Stimulated activated CD4-positive, alpha-beta T cell treated with anti-CD3 and anti-CD28 coated beads, Interleukin-15, amount 100 ng/mL, for 1 hour (primary cell): ENCODE measurements at regions not wholly inside any gene's neighbourhood (a gene's known extent, or its start where the extent isn't known, plus 50 kb on each side); places are given as distances from the start of the nearest gene placed in this dataset.
A peak's percentile ranks its signal among the peaks of the same experiment; 100 is the strongest.

Source experiments
- DNase-seq, 2 donors: peaks; one replicate each; pipeline ENCODE4 v3.0.0-alpha.2; 2020; ENCODE audit warnings: low read depth in 1 of 2, low spot score in 1 of 2

- no peak for DNase-seq
These were observed 119.1 kb downstream of the RPS29 start for GRCh38 chr14:49467091-49467490.

GRCh38 chr14:49464885-49465284 is 121.3 kb downstream of the RPS29 start:
- no peak for DNase-seq

DNA sequence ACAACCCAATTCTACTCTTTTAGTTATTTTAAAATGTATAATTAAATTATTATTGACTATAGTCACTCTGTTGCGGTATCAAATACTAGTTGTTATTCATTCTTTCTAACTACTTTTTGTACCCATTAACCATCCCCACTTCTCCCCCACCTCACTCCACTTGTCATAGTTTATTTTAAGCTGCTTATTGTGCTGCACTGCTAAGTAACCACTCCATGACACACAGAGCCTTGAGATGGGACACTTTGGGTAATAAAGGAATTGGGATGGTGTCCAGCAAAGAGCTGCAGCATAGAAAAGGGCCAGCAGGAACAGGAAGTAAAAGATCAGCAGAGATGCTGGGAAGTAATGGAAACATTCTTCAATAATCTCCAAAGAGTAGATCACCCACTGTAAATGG is 123.0 kb downstream of the RPS29 start:
- DNase-seq, result no peak

DNA sequence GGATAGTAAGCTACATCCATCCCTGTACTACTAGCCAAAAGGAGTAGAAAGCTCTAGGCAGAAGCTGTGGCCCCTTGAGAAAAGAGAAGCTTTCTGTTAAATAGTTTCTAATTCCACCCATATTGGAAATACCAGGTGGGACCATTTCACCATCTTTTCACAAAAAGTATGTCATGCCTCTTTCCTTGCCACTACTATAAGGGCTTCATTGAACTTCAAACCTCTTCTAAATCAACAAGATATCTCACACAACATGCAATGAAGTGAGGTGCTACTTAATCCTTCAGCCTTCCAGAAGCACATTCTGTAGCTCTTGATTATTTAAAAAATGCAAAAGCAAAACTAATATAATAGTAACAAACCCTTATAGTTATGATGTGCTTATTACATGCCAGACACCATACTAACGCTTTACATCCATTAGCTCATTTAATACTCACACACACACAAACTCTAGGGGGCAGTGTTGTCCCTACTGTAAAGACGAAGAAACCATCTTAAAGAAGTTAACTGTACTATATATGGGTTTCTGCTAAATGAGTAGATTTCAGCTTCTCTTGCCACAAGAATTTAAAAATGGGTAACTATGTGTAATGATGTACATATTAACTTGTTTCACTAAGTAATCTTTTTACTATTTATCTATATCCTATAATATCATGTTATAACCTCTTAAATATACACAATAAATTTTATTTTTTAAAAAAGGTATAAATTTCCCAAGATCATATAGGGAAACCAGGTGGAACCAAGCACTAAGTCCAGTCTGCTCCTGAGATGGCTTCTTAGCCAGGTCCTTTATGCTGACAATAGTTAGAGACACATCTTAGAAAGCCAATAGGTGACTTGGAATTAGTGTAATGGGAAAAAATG is 124.4 kb downstream of the RPS29 start:
- DNase-seq, result peak in 1 of 2 donors; percentile 19

DNA sequence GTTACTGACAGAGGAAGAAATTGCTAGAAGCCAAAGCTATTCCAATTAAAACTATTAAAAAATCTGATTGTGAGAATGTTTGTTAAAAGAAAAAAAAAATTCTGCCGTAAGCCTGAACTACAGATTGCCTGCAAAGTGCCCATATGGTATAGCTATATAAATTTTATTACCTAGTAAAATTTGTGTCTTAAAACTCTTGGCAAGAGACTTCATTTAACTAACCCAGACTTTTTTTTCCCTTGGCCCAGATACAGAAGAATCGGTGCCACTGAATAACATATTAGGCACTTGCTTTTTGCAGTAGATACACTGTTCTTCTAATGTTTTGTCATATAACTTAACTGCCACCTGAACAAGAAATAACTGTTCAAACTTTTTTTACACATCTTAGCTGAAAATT is 125.5 kb downstream of the RPS29 start:
- DNase-seq, result no peak

GRCh38 chr14:49456589-49456988 is 129.6 kb downstream of the RPS29 start:
- DNase-seq, result no peak

DNA sequence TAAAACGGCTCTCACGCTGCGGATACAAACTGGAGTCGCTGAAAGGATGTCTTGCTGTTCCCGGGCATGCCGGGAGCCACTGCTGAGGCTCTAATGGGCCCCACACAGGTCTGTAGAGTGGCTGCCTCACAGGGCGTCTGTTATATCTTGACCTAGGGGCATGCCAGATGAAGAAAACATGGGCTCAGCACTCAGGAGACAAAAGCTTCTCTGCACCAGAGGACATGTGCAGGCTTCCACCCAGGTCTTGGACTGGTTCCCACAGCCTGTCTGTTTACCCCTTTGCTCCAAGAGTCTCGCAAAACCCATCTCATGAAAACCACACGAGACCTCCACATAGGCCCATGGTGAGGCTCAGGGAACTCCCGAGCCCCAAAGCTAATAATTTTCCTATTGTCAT is 134.2 kb downstream of the RPS29 start:
- DNase-seq, result no peak

GRCh38 chr14:49449749-49450148 is 136.4 kb downstream of the RPS29 start:
- DNase-seq, result no peak

DNA sequence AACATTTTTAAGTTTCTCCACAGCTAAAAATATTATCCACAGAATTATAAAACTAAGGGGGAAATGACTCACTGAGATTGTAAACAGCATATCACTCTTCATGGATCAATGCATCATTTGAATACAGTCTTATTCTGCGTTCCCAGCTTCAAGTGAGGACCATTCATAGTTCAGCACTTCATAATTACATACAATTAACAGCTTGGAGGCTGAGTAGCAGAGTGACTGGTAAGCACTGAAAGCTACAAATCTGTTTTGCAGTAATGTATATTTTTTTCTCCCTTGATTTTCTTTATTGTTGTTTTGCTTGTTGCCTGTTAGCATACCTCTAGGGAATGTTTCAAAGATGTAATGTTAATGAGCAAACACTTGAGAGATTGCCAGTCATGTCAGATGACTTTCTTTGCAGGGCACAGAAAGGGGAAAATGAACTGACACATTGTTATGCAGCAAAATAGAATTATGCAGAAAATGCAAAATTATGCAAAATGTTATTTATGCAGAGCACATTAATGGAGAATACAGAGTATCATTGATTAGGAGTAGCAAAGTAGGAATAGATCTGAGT is 138.6 kb downstream of the RPS29 start:
- no peak for DNase-seq

DNA sequence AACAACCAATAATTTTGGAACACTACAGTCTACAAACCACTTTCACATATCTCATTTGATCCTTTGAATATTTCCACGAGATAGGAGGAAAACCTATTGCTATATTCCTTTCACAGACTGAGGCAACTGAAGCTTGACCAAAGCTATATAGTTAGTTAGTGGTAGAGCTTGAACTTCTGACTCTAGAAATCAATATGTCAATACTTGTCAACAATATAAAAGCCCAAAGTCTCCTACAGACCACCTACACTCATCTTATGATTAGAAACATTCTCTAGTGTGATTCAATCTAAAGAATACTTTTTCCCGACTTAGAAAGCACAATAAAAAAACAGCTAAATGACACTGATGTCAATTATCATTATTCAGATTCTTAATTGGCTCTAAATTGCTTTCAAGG is 139.4 kb downstream of the RPS29 start:
- no peak for DNase-seq

DNA sequence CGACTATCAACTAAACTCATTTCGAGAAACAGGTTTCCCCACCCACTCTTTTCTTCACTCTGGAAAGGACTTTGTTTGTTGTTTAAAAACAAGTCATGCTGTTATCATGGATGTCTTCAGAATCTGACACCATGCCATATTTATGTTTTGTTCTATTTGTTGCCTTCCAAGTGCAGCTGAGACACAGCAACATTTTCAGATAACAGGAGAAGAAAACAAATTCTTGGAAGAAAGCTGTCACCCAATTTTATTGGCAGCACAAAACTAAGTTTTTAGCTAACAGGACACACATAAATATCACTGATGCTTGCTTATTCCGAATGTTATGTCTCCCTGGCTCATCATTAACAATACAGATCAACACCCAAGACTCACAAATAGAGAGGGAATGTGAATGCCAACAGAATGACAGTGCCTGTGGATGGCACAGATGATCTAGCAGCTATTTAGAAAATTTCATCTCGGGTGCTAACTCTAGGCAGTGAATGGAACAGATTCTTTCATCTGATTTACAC is 147.9 kb downstream of the RPS29 start:
- DNase-seq, result no peak

- DNase-seq, result no peak
These were observed 158.1 kb downstream of the RPS29 start for GRCh38 chr14:49428076-49428475.

GRCh38 chr14:49427117-49427516 is 159.1 kb downstream of the RPS29 start:
- DNase-seq, result no peak

- no peak for DNase-seq
These were observed 160.3 kb downstream of the RPS29 start for GRCh38 chr14:49425921-49426320.

DNA sequence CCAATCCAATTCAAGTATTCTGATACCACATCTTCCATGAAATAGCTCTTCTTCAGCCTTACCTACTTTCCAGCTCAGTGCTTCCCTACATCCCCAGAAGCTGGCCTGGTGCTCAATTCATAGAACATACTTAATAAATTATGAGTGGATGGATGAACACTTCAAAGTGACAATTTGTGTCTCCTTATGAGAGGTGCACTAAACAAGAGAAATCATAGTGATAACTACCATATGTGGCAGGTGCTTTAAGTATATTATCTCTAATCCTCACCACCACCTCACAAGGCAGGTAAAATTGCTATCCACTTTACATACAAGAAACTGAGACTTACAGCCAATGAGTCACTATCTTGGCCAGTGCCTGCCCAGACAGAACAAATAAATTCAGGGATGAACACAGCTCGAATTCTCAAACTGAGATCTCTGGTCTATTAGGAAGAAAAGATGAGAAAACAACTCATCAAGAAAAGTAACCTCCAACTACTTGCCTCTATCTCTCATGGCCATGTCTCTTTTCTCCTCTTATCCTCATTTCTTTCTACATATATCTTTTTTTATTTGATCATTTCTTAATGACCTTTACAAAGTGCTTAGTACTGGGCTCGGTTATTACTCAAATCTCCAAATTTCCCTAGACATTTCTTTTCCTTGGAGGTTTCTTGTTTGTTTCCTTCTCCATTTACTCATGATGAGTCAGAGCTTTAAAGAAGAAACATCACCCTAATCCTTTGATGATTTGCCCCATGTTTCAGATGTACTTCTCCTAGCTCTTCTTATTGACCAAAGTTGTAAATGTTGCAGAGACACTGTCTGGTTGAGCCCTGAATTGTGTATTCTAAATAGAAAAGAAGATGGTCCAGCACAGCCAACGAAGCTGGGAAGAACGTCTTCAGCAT is 161.5 kb downstream of the RPS29 start:
- no peak for DNase-seq

DNA sequence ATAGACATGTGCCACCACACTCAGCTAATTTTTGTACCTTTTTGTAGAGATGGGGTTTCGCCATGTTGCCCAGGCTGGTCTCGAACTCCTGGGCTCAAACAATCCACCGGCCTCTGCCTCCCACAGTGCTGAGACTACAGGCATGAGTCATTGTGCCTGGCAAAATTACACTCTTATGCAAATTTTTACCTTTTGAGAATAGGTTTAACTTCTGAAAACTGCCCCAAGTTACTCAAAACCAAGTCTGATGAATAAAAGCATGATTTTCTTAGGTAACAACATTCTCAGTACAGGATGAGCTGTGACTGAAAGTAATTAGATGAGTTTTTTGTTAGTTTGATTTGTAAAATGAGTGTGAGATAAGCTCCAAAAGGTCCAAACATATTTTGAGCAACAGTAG is 166.0 kb downstream of the RPS29 start:
- DNase-seq, result no peak

- no peak for DNase-seq
These were observed 167.4 kb downstream of the RPS29 start for GRCh38 chr14:49418789-49419188.

DNA sequence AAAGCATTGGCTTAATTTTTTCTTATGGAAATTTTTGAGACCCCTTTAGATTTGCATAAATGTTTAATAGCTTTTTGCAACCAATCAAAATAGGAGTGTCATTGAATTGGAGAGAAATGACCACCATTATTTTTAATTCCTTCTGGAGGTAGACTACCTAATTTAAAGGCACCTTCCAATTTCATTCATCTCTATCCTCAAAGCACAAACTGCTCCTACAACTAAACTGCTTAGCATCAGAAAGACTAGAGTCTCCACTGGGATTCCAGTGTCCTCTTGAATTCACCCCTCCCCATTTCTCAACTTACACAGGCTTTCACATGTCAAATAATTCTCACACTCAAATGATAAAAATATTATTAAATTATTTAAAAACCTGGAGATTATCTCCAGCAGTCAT is 168.4 kb downstream of the RPS29 start:
- DNase-seq, result no peak

- DNase-seq, result no peak
These were observed 177.8 kb downstream of the RPS29 start for GRCh38 chr14:49408187-49408933.

DNA sequence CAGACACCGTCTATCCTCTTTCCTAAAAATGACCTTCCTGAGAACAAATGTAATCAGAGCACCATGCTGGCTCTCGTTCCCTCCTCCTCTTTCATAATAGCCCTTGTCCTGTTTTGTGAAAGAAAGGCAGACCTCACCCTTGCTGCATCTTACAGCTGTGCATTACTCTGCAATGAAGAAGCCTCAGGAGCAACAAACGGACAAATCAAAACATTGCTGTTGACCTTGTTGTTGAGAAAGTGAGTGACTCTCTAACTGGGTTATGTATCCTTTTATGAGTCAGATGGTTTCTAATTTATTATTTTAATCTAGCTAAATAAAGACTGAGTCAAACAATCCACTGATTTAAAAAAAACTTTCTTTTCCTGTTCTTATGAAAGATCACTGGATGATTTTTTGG is 180.9 kb downstream of the RPS29 start:
- no peak for DNase-seq

GRCh38 chr14:49401373-49401772 is 184.8 kb downstream of the RPS29 start:
- no peak for DNase-seq
